ENCODE measurements at regions not wholly inside any gene's neighbourhood (a gene's known extent, or its start where the extent isn't known, plus 50 kb on each side); places are given as distances from the start of the nearest gene placed in this dataset.

DNA sequence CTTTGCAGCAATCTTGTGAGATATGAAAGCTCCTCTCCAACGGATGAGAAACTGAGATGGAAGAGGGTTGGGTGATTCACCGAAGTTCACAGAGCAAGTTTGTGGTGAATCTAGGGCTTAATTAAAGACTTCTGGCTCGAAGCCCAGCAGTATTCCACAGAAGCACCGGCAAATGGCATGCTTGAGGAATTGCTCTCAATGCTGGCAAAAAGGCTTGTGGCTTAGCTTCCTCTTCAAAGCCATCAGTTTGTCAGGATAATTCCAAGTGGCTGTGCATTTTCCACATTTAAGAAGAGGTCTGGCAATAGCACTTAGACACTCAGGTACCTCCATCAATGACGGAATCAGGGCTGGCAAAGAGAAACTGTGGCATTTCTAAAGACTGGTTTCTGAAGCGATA lies 98.7 kb upstream of the SLC66A3 start:
- no peak for DNase-seq (ENCODE audit: low spot score in 2 of 2)
- intact Hi-C loops (cut with DNase I; ENCODE audit: low total_unique reads), result no loop called here
- TF ChIP-seq, protein P1, sequence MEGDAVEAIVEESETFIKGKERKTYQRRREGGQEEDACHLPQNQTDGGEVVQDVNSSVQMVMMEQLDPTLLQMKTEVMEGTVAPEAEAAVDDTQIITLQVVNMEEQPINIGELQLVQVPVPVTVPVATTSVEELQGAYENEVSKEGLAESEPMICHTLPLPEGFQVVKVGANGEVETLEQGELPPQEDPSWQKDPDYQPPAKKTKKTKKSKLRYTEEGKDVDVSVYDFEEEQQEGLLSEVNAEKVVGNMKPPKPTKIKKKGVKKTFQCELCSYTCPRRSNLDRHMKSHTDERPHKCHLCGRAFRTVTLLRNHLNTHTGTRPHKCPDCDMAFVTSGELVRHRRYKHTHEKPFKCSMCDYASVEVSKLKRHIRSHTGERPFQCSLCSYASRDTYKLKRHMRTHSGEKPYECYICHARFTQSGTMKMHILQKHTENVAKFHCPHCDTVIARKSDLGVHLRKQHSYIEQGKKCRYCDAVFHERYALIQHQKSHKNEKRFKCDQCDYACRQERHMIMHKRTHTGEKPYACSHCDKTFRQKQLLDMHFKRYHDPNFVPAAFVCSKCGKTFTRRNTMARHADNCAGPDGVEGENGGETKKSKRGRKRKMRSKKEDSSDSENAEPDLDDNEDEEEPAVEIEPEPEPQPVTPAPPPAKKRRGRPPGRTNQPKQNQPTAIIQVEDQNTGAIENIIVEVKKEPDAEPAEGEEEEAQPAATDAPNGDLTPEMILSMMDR (IDR thresholded peaks at IDR 0.05), result no peak
- no peak for TF ChIP-seq POLR2A (IDR thresholded peaks at IDR 0.05)
- 33 to 34% methylated on average over 6 of the region's 6 CpGs for WGBS, 2 donors
- H3K4me3 ChIP-seq (ENCODE audit: low read depth, poor library complexity, severe bottlenecking), result no peak overlapping the region

DNA sequence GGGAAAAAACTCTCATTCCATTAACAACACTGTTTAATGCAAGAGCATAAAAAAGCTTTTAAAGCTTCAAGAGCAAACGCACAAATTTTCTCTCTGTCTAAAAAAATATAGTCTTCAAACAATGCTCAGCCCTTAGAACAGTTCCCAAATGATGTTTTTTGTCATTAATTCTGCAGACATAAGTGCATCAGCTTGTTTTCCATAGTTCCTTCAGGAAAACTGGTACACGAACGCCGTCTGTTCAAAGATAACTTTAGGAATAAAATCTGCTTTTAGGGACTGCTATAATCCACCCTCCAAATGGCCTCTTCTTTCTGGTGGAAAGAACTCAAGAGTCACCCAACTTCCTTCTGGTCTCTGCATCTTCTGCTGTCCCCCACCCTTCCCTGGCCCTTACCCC lies 98.2 kb upstream of the SLC66A3 start:
- no peak for DNase-seq (ENCODE audit: low spot score in 2 of 2)
- WGBS, 2 donors, result 76 to 78% methylated on average over 4 of the region's 4 CpGs
- no peak overlapping the region for H3K4me3 ChIP-seq (ENCODE audit: low read depth, poor library complexity, severe bottlenecking)
- TF ChIP-seq, protein P1 (IDR thresholded peaks at IDR 0.05), result no peak
- no peak for TF ChIP-seq POLR2A (IDR thresholded peaks at IDR 0.05)
- intact Hi-C loops (cut with DNase I; ENCODE audit: low total_unique reads), result no loop called here

DNA sequence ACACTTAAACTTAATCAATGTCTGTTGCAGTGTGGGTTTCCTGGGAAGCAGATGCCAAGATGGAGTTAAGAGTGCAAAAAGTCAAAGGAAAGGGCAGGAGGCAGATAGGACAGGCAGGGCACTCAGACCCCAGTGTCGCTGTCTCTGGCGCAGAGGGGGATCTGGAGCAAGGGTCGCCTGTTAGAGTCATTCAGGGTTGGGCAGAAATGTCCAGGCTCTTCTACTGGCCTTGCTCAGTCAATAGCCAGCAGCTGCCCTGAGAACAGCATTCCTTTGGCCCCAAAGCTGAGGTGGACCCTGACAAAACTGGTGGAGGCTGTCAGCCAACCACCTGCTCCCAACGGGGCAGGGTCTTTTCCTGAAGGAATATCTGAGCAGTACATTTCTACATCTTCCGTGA lies 97.1 kb upstream of the SLC66A3 start:
- WGBS, 2 donors, result 78 to 80% methylated on average over 5 of the region's 5 CpGs
- no peak for DNase-seq (ENCODE audit: low spot score in 2 of 2)
- intact Hi-C loops (cut with DNase I; ENCODE audit: low total_unique reads), result no loop called here
- H3K4me3 ChIP-seq (ENCODE audit: low read depth, poor library complexity, severe bottlenecking), result no peak overlapping the region
- no peak for TF ChIP-seq POLR2A (IDR thresholded peaks at IDR 0.05)
- TF ChIP-seq, protein P1 (IDR thresholded peaks at IDR 0.05), result no peak

DNA sequence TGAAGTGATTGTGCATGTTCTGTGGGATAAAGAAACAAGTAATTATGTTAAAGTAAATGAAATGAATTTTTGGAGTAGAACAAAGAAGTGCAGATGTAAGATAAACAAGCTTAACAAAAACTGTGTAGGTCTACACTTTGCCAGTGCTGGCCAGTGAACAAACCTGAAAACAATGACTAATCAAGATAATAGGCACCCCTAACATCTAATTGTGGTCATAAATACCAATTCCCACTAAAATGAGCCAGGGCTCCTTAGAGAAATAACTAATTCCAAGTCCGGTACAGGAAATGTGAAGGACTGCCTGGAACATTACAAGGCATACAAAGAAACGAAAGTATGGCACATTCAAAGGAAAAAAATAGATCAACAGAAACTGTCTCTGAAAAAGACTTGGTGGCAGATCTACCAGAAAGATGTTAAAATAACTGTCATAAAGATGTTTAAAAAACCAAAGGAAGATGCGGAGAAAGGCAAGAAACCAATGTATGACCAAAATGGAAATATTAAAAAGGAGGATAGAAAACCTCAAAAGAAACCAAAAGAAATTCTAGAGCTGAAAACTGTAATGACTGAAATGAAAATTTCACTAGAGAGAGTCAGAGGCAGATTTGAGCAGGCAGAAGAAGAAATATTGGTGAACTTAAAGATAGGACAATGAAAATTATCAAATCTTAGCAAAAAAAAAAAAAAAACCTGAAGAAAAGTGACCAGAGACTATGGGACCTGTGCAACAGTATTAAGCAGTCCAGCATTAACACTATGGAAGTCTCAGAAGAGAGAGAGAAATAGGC lies 94.7 kb upstream of the SLC66A3 start:
- no peak overlapping the region for H3K4me3 ChIP-seq (ENCODE audit: low read depth, poor library complexity, severe bottlenecking)
- no peak for DNase-seq (ENCODE audit: low spot score in 2 of 2)
- no peak for TF ChIP-seq POLR2A (IDR thresholded peaks at IDR 0.05)
- TF ChIP-seq, protein P1 (IDR thresholded peaks at IDR 0.05), result no peak
- intact Hi-C loops (cut with DNase I; ENCODE audit: low total_unique reads), result no loop called here
- WGBS, 2 donors, result 68 to 69% methylated on average over 3 of the region's 3 CpGs

DNA sequence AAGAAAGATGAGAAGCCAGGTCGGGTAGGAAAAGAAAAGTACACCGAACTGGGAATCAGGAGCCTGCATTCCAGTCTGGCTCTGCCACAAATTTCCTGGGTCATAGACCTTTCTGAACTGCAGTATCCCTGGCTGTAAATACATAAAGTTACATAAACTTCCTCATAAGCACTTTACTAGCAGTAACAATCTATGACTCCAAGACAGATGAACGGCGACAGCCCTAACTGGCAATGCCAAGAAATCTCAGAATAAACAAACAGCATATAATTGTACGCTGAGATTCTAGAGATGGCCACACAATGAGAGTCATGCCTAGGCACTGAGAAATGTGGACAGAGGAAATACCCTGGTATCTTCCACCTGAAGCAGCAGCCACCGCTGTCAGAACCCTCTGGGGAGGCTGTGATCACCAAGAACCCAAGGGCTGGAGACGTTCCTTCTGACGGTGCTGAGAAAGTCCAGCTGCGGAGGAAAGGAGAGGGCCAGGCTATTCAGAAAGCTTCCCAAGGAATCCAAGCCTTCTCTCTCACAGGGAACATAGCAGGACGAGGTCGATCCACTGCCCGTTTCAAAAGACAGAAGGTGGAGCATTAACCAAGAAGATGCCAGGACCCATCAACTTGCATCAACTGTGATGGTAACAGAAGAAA lies 89.3 kb upstream of the SLC66A3 start:
- peak in 1 of 2 donors; percentile 50 for DNase-seq (ENCODE audit: low spot score in 2 of 2)
- 63% methylated on average over 12 of the region's 12 CpGs for WGBS, 2 donors
- intact Hi-C loops (cut with DNase I; ENCODE audit: low total_unique reads), result no loop called here
- H3K4me3 ChIP-seq (ENCODE audit: low read depth, poor library complexity, severe bottlenecking), result no peak overlapping the region
- TF ChIP-seq POLR2A (IDR thresholded peaks at IDR 0.05), result no peak
- TF ChIP-seq, protein P1 (IDR thresholded peaks at IDR 0.05), result no peak
